ENCODE measurements at regions not wholly inside any gene's neighbourhood (a gene's known extent, or its start where the extent isn't known, plus 50 kb on each side); places are given as distances from the start of the nearest gene placed in this dataset.
A peak's percentile ranks its signal among the peaks of the same experiment; 100 is the strongest.

DNA sequence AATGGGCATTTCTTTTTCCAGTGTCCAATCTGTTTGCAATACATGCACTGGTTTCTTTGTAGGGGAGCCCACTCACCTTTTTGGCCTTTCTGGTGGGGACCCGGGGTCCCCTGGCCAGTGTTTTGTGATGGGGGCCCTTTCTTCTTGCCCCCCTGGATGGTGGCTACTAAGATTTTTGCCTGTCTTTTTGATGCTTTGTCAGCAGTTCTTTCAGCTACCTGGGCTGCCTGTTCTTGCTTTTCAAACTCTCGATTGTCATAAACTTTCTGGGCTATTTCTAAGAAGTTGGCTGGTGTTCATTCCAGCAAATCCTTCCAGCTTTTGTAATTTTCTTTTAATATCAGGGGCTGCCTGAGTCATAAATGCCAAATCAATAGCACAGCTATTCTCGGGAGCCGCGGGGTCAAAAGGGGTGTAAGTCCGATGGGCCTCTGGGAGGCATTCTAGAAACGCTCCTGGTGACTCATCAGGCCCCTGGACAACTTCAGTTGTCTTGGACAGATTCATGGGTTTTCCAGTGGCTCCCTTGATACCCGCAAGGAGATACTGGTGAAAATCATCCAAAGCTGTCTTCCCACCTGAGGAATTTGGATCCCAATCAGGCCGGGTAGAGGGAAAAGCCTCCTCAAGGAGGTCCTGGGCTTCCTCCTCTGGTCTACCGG, 79.0 kb downstream of the PRR15 start:
- H3K79me1 ChIP-seq (ENCODE audit: low read depth, low read length), result no peaks in the 10 kb centered on the region
- H2BK120ac ChIP-seq (replicated peaks; ENCODE audit: low read depth, low read length), result no peak overlapping the region
- no peak overlapping the region for H3K18ac ChIP-seq (ENCODE audit: extremely low read depth, low read length)
- H2BK12ac ChIP-seq (ENCODE audit: low read depth, low read length), result no peak overlapping the region
- no peak overlapping the region for H3K56ac ChIP-seq (replicated peaks; ENCODE audit: insufficient read length, low read depth, low read length)
- H3K23ac ChIP-seq (ENCODE audit: insufficient read length), result no peak overlapping the region
- H3K36me3 ChIP-seq (ENCODE audit: control insufficient read depth in 2 of 4, insufficient read depth in 4 of 4, low read length in 3 of 4), result no peaks in the 10 kb centered on the region
- FAIRE-seq, result no peak
- POLR2A ChIA-PET (ENCODE audit: partially characterized antibody), result interaction anchor here (1.6 kb wide), 1 partner anchor 239 kb away, joined by 3 read pairs; no protein-coding TSS in a partner anchor
- H4K5ac ChIP-seq (ENCODE audit: insufficient read length, low read depth, low read length), result no peak overlapping the region
- no peak overlapping the region for H2BK15ac ChIP-seq (ENCODE audit: low read length)
- no peak overlapping the region for H3K9ac ChIP-seq (replicated peaks in 1 of 4; ENCODE audit: extremely low read depth in 1 of 4, low read depth in 3 of 4, low read length in 3 of 4)
- no peak overlapping the region for H2AK5ac ChIP-seq (ENCODE audit: low read depth, low read length)
- no peaks in the 10 kb centered on the region for H4K20me1 ChIP-seq (replicated peaks in 1 of 2; ENCODE audit: control insufficient read depth in 1 of 2, insufficient read depth in 2 of 2, low read length in 2 of 2)
- 89% methylated on average over 10 of the region's 10 CpGs; no CpG with 5 or more reads in 1 of the 2 experiments for WGBS, 2 experiments (ENCODE audit: extremely low coverage in 1 of 2, insufficient coverage in 1 of 2, insufficient read length in 1 of 2, insufficient replicate concordance in 2 of 2, low coverage in 1 of 2, low lambda C conversion rate in 2 of 2, missing lambda C conversion rate in 1 of 2)
- no peak overlapping the region for H2AFZ ChIP-seq (ENCODE audit: low read length)
- H3K9me3 ChIP-seq (ENCODE audit: insufficient read depth in 2 of 2, low read depth in 1 of 2, low read length in 1 of 2), result no peaks in the 10 kb centered on the region
- H2BK20ac ChIP-seq (ENCODE audit: low read length), result no peak overlapping the region
- no peak overlapping the region for H3K14ac ChIP-seq (ENCODE audit: insufficient read length)
- no peak overlapping the region for H3K4ac ChIP-seq (replicated peaks; ENCODE audit: insufficient read length, low read depth, low read length)
- H2BK5ac ChIP-seq (ENCODE audit: low read depth, low read length), result no peak overlapping the region
- no peak overlapping the region for H3K4me2 ChIP-seq (ENCODE audit: insufficient read depth in 1 of 2, low read depth in 2 of 2, low read length in 2 of 2)
- DNase-seq (ENCODE audit: low read depth in 1 of 2, low spot score in 2 of 2), result no peak
- H4K91ac ChIP-seq (replicated peaks; ENCODE audit: insufficient read length, low read length), result no peak overlapping the region
- peak overlapping the region; percentile 40; the same call in 1 of the 2 replicates for H4K8ac ChIP-seq (ENCODE audit: extremely low read depth, insufficient read depth, low read length)
- CTCF ChIA-PET (ENCODE audit: partially characterized antibody), result interaction anchor here (1.2 kb wide), 1 partner anchor 8 kb away, joined by 4 read pairs; no protein-coding TSS in a partner anchor
- H3K79me2 ChIP-seq (ENCODE audit: control insufficient read depth in 1 of 2, insufficient read depth in 2 of 2, low read length in 2 of 2), result no peaks in the 10 kb centered on the region
- no peaks in the 10 kb centered on the region for H3K27me3 ChIP-seq (replicated peaks in 1 of 4; ENCODE audit: control insufficient read depth in 3 of 4, extremely low read depth in 1 of 4, insufficient read depth in 3 of 4, low read length in 3 of 4)
- H3K4me3 ChIP-seq (ENCODE audit: extremely low read depth in 1 of 4, insufficient read depth in 2 of 4, low read depth in 3 of 4, low read length in 4 of 4), result no peak overlapping the region
- no peaks in the 10 kb centered on the region for H3K23me2 ChIP-seq (ENCODE audit: low read depth, low read length)
- H3K27ac ChIP-seq (ENCODE audit: low read depth, low read length), result no peak overlapping the region
- H3K4me1 ChIP-seq (replicated peaks in 1 of 4; ENCODE audit: control insufficient read depth in 3 of 4, insufficient read depth in 4 of 4, low read length in 3 of 4), result no peaks in the 10 kb centered on the region; a peak in 1 of 7 replicates
- TF ChIP-seq CTBP2 (IDR thresholded peaks at IDR 0.05; ENCODE audit: borderline replicate concordance, insufficient read depth, insufficient read length, low read length), result no peak
- TF ChIP-seq TAF1 (IDR thresholded peaks at IDR 0.05; ENCODE audit: low read depth, low read length), result no peak
- no peak for TF ChIP-seq TBP (IDR thresholded peaks at IDR 0.05; ENCODE audit: low read depth, low read length)
- TF ChIP-seq POLR2A (IDR thresholded peaks at IDR 0.05; ENCODE audit: control extremely low read depth in 1 of 2, low read depth in 2 of 2, low read length in 2 of 2), result no peak
- TF ChIP-seq, protein P1, sequence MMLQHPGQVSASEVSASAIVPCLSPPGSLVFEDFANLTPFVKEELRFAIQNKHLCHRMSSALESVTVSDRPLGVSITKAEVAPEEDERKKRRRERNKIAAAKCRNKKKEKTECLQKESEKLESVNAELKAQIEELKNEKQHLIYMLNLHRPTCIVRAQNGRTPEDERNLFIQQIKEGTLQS (IDR thresholded peaks at IDR 0.05; ENCODE audit: insufficient read depth, low read depth, low read length), result no peak
- no peak for TF ChIP-seq SIX5 (IDR thresholded peaks at IDR 0.05; ENCODE audit: low read depth, low read length)
- TF ChIP-seq JUN (IDR thresholded peaks at IDR 0.05; ENCODE audit: low read depth, low read length), result no peak
- TF ChIP-seq RFX5 (IDR thresholded peaks at IDR 0.05; ENCODE audit: borderline replicate concordance, low read depth, low read length), result no peak
